ENCODE measurements at regions not wholly inside any gene's neighbourhood (a gene's known extent, or its start where the extent isn't known, plus 50 kb on each side); places are given as distances from the start of the nearest gene placed in this dataset.
A peak's percentile ranks its signal among the peaks of the same experiment; 100 is the strongest.

DNA sequence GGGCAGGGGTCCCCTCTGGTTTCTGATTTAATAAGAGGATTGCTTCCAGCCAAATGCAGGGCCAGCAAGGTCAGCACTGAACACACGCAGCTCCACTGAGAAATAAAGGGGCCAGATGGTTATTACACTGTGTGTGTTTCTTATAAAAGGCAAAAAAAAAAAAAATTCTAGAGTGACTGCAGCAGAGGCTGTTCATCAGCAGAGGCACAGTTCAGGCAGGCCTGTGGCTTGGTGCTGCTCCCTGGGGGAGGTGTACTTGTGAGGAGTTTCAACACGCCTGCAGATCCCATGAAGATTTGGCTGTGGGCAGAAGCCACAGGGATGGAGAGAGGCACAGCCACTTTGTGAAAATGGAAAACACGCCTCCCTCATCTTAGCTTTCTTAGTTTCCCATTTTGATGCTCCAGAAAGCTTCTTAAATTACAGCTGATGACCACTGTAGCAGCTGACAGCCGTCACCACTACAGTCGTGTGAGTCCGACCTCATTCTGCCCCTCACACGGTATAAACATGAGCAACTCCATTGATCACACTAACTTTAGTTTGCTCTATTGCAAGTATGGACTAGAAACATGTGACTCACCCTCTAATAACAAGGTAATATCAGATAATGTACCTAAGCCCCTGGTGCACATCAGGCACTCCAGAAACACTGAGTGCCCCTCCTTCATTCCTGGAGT lies 726.5 kb upstream of the RAB6C start:
- DNase-seq (ENCODE audit: low read depth) = no peak
- H3K4me3 ChIP-seq (ENCODE audit: low read depth, low read length) = no peak overlapping the region
- TF ChIP-seq, protein P1, sequence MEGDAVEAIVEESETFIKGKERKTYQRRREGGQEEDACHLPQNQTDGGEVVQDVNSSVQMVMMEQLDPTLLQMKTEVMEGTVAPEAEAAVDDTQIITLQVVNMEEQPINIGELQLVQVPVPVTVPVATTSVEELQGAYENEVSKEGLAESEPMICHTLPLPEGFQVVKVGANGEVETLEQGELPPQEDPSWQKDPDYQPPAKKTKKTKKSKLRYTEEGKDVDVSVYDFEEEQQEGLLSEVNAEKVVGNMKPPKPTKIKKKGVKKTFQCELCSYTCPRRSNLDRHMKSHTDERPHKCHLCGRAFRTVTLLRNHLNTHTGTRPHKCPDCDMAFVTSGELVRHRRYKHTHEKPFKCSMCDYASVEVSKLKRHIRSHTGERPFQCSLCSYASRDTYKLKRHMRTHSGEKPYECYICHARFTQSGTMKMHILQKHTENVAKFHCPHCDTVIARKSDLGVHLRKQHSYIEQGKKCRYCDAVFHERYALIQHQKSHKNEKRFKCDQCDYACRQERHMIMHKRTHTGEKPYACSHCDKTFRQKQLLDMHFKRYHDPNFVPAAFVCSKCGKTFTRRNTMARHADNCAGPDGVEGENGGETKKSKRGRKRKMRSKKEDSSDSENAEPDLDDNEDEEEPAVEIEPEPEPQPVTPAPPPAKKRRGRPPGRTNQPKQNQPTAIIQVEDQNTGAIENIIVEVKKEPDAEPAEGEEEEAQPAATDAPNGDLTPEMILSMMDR (IDR thresholded peaks at IDR 0.05; ENCODE audit: control insufficient read depth, extremely low read depth, insufficient read depth) = no peak

DNA sequence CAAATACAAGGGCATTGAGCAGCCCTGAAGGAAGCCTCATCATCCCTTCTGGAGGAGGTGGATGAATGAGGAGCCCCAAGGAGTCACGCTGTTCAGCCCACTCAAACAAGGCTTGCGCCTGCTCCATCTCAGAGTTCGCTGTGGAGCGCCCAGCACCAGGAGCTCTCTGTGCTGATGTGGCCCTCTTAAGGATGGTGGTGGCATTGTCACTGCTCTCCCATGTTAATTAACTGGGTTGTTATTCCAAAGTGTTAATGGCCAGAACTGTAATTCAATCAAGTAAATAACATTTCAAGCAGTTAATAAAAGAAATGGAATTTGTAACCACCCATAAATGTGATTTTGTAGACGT lies 726.0 kb upstream of the RAB6C start:
- no peak for DNase-seq (ENCODE audit: low read depth)
- no peak overlapping the region for H3K4me3 ChIP-seq (ENCODE audit: low read depth, low read length)
- TF ChIP-seq, protein P1 (IDR thresholded peaks at IDR 0.05; ENCODE audit: control insufficient read depth, extremely low read depth, insufficient read depth) = peak; percentile 77

DNA sequence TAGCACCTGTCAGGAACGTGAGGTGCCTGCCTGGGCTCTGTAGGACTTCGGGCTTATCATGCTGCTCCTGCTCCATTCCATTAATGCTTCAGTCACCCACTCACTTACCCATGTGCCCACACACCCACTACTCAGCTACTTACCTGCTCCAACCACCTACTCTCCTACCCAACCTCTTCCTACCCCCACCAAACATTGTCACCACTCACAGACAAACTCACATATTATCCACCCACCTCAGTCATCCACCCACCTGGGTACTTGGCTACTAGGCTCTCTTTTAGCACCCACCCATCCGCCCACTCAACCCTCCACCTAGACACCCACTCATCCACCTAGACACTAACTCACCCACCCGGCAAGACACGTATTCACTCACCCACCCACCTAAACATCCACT lies 724.7 kb upstream of the RAB6C start:
- TF ChIP-seq, protein P1 (IDR thresholded peaks at IDR 0.05; ENCODE audit: control insufficient read depth, extremely low read depth, insufficient read depth) = no peak
- no peak for DNase-seq (ENCODE audit: low read depth)
- no peak overlapping the region for H3K4me3 ChIP-seq (ENCODE audit: low read depth, low read length)

DNA sequence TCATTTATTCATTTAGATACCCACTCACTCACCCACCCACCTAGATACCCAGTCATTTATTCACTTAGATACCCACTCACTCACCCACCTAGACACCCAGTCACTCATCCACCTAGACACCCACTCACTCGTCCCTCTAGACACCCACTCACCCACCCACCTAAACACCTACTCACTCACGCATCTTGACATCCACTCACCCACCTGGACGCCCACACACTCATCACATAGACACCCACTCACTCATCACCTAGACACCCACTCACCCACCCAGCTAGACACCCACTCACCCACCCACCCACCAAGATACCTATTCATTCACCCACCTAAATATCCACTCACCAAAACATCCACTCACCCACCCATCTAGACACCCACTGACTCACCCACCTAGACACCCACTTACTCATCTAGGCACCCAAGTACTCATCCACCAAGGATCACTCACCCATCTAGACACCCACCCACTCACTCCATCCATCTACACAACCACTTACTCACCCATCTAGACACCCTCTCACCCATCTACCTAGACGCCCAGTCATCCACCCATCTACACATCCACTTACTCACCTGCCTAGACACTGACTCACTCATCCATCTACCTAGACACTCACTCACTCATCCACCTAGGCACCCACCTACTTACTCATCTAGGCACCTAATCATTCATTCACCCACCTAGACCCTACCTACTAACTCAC lies 723.7 kb upstream of the RAB6C start:
- no peak for DNase-seq (ENCODE audit: low read depth)
- TF ChIP-seq, protein P1 (IDR thresholded peaks at IDR 0.05; ENCODE audit: control insufficient read depth, extremely low read depth, insufficient read depth) = no peak
- no peak overlapping the region for H3K4me3 ChIP-seq (ENCODE audit: low read depth, low read length)

DNA sequence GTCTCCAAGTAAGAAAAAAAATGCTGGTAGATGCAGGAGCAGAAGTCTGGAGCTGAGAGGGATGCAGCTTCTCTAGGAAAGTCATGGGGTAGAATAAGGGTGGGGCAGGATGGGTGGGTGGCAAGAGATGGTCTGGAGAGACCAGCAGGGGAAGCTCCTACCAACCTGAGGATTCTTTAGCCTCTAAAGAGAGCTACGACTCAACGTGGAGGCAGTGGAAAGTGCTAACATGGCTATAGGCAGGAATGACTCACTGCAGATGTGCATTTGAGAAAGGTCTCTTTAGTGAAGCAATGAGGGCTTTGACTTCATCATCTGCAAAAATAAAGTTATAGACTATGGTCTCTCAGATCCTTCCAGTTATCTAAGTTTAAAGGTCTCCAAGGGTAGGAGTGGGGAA lies 722.8 kb upstream of the RAB6C start:
- no peak for DNase-seq (ENCODE audit: low read depth)
- TF ChIP-seq, protein P1 (IDR thresholded peaks at IDR 0.05; ENCODE audit: control insufficient read depth, extremely low read depth, insufficient read depth) = no peak
- H3K4me3 ChIP-seq (ENCODE audit: low read depth, low read length) = no peak overlapping the region

DNA sequence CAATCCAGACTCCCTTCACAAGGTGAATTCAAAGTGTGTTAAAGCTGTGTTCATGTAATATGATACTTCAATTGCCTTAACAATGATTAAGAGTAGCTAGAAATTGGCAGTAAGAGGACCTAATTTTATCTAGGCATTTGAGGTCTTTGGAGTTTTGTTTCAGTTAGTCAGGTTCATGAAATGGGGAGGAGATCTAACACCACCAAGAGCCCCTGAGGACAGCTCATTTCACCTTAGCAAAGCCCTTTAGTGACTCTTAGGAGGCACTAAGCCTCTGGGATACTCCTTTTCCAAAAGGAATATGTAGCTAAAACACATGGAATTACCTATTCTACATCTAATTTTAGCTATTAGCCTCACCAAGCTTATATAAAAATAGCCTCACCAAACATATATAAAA lies 716.5 kb upstream of the RAB6C start:
- TF ChIP-seq, protein P1 (IDR thresholded peaks at IDR 0.05; ENCODE audit: control insufficient read depth, extremely low read depth, insufficient read depth) = no peak
- no peak overlapping the region for H3K4me3 ChIP-seq (ENCODE audit: low read depth, low read length)
- DNase-seq (ENCODE audit: low read depth) = no peak

DNA sequence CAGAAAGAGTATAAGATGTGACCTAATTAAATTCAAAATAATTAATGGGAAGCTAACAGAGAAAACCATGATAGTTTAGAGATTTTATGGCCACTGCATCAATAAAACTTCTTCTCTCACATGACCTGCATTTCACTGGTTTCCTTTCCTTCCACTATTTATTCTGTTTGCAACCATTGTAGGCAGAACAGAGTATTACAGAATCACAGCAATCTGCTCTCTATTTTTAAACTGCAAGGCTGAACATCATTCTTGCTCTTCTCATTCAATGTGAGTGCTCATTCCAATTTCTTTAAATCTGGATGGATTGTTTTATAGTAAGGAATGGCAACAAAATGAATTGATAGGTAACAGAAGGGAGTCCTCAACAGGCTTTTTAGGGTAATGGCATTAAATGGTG lies 715.5 kb upstream of the RAB6C start:
- no peak for DNase-seq (ENCODE audit: low read depth)
- no peak overlapping the region for H3K4me3 ChIP-seq (ENCODE audit: low read depth, low read length)
- TF ChIP-seq, protein P1 (IDR thresholded peaks at IDR 0.05; ENCODE audit: control insufficient read depth, extremely low read depth, insufficient read depth) = no peak

Measured in LNCaP clone FGC (cell line).